Endometrium (tissue), 2 donors: ENCODE measurements at regions not wholly inside any gene's neighbourhood (a gene's known extent, or its start where the extent isn't known, plus 50 kb on each side); places are given as distances from the start of the nearest gene placed in this dataset.
"Not testable (repeated sequence)": the region's sequence is repeated elsewhere in the genome, so short reads cannot be mapped to it uniquely, and the experiment has no call there.

ENCODE experiments used
- FAIRE-seq: peaks from 2 replicates; lab custom pipeline; 2012; peaks lifted over from hg19 to GRCh38; lab: Jason Lieb, UNC
- donor health status: control.
- donor health status: control.

GRCh38 chr1:194917769-194918168 lies 1690.5 kb downstream of the KCNT2 start:
- FAIRE-seq: no peak

GRCh38 chr1:194908643-194909042 lies 1699.6 kb downstream of the KCNT2 start:
- FAIRE-seq: no peak

GRCh38 chr1:194903524-194903923 lies 1704.7 kb downstream of the KCNT2 start:
- no peak for FAIRE-seq

- FAIRE-seq: no peak
Observed at GRCh38 chr1:194889310-194889709, 1702.9 kb upstream of the B3GALT2 start.

- FAIRE-seq: no peak
Observed at GRCh38 chr1:194870860-194871259, 1684.4 kb upstream of the B3GALT2 start.

- no peak for FAIRE-seq
Observed at GRCh38 chr1:194866153-194866552, 1679.7 kb upstream of the B3GALT2 start.

- no peak for FAIRE-seq
Observed at GRCh38 chr1:194865383-194865782, 1679.0 kb upstream of the B3GALT2 start.

- no peak for FAIRE-seq
Observed at GRCh38 chr1:194862129-194862528, 1675.7 kb upstream of the B3GALT2 start.

- no peak for FAIRE-seq
Observed at GRCh38 chr1:194860248-194861201, 1674.1 kb upstream of the B3GALT2 start.

GRCh38 chr1:194859481-194860154 lies 1673.2 kb upstream of the B3GALT2 start:
- FAIRE-seq: not testable (repeated sequence)

- not testable (repeated sequence) for FAIRE-seq
Observed at GRCh38 chr1:194858811-194859480, 1672.5 kb upstream of the B3GALT2 start.

- no peak for FAIRE-seq
Observed at GRCh38 chr1:194857413-194857812, 1671.0 kb upstream of the B3GALT2 start.

- peak; percentile 91 for FAIRE-seq
Observed at GRCh38 chr1:194848846-194849245, 1662.4 kb upstream of the B3GALT2 start.

GRCh38 chr1:194846488-194846887 lies 1660.1 kb upstream of the B3GALT2 start:
- FAIRE-seq: no peak

- no peak for FAIRE-seq
Observed at GRCh38 chr1:194843077-194843476, 1656.7 kb upstream of the B3GALT2 start.

- no peak for FAIRE-seq
Observed at GRCh38 chr1:194833111-194833510, 1646.7 kb upstream of the B3GALT2 start.

GRCh38 chr1:194831595-194831994 lies 1645.2 kb upstream of the B3GALT2 start:
- FAIRE-seq: not testable (repeated sequence)

- no peak for FAIRE-seq
Observed at GRCh38 chr1:194830387-194830786, 1644.0 kb upstream of the B3GALT2 start.

GRCh38 chr1:194829492-194829891 lies 1643.1 kb upstream of the B3GALT2 start:
- no peak for FAIRE-seq

GRCh38 chr1:194825382-194825781 lies 1639.0 kb upstream of the B3GALT2 start:
- FAIRE-seq: no peak

- no peak for FAIRE-seq
Observed at GRCh38 chr1:194821091-194821490, 1634.7 kb upstream of the B3GALT2 start.

GRCh38 chr1:194818674-194819073 lies 1632.3 kb upstream of the B3GALT2 start:
- FAIRE-seq: no peak

- FAIRE-seq: no peak
Observed at GRCh38 chr1:194816859-194817258, 1630.4 kb upstream of the B3GALT2 start.
